Fibroblast of peridontal ligament (primary cell): ENCODE measurements at regions not wholly inside any gene's neighbourhood (a gene's known extent, or its start where the extent isn't known, plus 50 kb on each side); places are given as distances from the start of the nearest gene placed in this dataset.
"Not testable (repeated sequence)": the region's sequence is repeated elsewhere in the genome, so short reads cannot be mapped to it uniquely, and the experiment has no call there.

ENCODE experiments used
- DNase-seq: peaks from one replicate; pipeline ENCODE4 v3.0.0-alpha.2; 2010; ENCODE audit errors: extremely low read depth

DNA sequence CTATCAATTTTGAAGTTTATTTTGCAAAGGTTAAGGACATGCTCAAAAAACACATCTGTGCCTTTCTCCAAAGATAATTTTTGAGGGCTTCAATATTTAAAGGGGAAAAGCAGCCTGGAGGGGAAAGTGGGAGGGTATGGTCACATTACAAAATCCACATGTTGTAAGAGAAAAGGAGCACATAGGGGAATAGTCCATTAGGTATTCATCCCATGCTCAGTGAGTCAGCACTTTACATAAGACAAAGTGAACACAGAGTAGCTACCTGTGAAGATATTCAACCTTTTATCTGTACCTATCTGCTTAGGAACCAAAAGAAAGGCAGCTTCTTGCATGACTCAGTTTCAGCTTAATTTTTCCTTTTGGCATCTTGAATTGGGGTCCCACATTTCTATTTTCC lies 932.0 kb downstream of the SLITRK6 start:
- no peak for DNase-seq

GRCh38 chr13:84865783-84866221 lies 933.4 kb downstream of the SLITRK6 start:
- DNase-seq, result peak; percentile 26

DNA sequence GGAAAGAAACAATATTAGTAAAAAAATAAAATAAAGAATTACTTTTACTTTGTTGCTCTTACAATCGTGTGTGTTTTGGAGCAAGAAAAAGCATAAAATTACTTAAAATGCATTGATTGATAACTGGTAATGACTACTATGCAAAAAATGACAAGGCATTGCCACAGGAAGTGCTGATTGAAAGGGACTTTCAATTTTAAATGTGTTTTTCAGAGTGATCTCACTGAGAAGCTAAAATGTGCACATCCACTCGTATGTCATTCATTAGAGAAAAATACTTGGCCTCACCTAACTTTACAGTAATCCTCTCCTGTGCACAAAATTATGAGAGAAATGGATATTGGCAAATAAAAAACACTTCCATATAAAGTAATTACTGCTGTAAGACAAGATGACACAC lies 934.9 kb downstream of the SLITRK6 start:
- no peak for DNase-seq

DNA sequence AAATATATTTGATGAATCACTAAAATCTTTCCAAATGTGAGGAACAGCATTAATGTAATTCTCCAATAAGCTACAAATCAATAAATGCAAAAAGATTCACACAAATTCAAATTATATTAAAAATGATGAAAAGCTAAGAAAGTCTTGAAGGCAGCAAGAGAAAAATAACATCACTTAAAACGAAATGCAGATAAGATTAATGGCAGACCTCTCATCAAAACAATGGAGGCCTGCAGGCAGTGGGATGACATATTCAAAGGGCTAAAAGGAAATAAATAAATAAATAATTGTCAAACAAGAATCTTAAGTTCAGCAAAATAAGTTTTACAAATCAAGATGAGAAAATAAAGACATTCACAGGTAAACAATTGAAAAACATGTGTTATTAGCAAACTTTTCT lies 952.1 kb downstream of the SLITRK6 start:
- no peak for DNase-seq

GRCh38 chr13:84845907-84846619 lies 953.2 kb downstream of the SLITRK6 start:
- no peak for DNase-seq

DNA sequence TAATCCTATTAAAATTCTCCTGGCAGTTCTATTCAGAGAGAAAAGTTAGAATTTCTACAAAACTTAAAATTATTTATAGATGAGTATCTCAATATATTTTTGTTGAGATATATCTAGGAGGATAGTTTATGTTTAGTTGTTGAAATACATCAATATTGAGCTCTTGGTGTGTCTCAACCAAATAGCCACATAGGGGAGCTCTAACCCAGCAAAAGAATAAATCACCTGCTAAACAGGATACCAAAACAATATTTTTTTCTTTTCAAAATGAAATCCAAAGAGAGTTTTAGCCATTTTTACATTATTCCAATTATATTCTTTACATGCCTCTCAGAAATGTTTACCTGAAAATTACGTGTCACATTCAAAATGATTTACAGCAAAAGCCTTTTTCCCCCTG lies 954.7 kb downstream of the SLITRK6 start:
- peak; percentile 30 for DNase-seq

GRCh38 chr13:84843368-84843767 lies 955.9 kb downstream of the SLITRK6 start:
- no peak for DNase-seq

DNA sequence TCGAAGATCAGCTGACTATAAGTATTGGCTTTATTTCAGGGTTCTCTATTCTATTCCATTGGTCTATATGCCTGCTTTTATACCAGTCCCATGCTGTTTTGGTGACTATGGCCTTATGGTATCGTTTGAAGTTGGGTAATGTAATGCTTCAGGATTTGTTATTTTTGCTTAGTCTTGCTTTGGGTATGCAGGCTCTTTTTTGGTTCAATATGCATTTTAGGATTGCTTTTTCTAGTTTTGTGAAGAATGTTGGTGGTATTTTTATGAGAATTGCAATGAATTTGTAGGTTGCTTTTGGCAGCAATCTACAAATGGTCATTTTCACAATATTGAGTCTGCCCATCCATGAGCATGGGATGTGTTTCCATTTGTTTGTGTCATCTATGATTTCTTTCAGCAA lies 951.9 kb upstream of the SLITRK1 start:
- no peak for DNase-seq

DNA sequence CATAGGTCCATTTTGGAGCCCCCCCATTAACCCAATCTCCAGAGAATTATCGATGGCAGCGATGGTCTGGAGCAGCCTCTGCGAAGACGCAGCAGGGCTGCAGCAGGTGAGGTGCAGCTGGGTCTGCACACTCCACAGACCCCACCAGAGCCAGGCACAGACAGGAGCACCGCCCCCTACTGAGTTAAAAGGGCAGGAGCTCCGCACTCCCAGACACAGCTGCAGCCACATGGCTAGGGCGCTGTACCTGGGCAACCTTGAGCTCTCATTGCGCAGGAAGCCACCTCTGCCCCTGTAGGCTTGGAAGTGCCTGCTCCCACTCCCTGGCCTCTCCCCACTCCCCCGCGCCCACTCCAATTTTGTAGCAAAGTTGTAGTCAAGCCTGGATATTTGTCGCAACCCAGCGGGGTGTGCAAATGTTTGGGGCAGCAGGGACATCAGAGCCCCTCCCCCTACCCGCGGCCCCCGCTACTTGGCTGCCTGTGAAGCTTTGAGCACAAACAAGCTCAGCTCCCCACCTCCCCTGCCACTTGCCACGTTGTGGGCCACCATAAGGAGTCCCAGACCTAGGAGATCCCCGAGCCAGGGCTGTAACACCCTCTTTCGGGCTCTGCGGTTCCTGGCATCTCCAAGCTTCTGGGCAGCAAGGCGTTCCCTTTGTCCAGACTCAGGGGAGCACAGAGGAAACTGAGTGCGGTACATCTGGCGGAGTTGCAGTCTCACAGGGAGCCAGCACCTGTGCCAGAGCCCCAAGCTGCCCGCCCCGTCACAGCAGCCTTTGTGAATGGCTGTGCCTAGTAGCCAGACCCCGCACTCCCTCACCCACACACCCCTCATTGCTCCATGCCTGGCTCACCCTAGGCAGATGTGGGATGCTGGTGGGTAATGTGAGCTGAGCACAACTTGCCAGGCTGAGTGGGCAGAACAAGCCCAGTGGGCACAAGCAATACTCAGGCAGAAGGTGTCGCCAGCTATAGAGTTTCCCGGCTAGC lies 949.7 kb upstream of the SLITRK1 start:
- DNase-seq, result no peak

DNA sequence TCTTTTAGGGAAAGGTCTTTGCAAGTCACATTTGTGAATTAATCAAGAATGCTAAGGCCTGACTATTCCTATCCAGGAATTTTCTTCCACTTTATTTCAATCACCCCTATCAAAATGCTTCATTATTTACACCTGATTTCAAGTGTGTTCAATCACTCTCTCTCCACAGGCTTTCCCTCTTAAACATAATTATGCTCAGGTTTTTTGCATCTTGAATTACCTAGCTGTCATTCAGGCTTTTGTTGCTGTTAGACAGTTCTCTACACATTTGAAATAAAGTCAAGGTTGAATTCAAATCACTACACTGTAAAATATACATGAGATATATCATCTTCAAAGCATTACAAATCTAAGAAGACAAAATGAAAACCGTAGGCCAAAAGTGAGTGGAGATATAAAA lies 941.3 kb upstream of the SLITRK1 start:
- DNase-seq, result no peak

DNA sequence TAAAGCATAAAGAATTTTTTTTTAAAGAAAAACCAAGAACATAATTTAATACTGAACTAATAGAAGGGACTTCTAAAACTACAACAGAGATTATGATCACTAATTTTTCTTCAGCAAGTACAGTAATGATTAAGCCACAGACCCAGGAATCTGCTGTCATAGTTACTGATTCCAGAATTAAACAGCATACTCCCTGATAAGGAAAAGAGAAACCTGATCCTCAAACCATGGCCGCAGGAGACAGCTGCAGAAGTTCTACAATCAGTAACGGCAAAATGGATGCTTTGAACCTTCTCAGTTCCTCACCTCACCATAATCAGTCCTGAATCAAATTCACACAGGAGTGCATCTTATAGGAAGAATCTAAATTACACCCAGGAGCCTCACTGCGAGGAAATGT lies 939.0 kb upstream of the SLITRK1 start:
- DNase-seq, result no peak

DNA sequence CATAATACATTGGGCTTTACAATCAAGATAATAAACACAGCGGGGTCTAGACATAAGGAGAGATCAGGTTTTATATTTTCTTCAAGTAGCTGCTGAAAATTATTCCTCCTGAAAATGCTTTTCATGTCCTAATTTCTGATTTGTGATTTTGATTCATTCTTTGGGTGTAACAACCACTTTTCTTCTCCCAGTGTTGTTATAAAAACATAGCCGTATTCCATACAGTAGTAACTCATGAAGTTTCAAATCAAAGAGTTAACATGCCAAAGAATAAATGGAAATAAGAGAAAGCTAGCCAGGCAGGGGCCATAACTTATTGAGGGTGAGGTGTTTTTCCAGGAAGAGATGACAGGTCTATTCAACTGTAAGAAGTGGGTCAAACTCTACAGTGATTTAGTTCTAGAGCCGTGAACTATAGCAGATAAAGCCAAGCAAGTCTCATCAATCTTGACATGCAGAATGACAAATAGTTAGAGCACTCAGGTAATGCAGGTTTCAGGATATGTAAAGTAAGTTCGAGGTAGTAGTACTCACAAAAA lies 934.4 kb upstream of the SLITRK1 start:
- no peak for DNase-seq

DNA sequence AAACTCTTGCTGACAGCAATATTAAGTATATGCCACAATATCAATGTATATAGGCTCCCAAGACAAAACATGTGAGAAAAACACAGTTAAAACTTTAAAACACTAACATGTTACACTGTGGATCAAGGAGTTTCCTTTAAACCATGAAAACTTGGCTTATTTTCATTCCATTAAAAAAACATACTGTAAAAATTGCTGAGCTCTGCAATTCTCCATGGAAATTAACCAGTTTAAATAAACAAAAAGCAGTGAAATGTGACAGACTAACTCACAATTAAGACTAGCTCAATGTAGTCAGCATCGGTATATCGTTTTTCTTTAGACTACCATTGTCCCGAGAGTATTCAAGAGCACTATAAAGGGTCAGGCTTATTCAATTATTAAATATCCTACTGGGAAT lies 930.5 kb upstream of the SLITRK1 start:
- DNase-seq, result no peak

DNA sequence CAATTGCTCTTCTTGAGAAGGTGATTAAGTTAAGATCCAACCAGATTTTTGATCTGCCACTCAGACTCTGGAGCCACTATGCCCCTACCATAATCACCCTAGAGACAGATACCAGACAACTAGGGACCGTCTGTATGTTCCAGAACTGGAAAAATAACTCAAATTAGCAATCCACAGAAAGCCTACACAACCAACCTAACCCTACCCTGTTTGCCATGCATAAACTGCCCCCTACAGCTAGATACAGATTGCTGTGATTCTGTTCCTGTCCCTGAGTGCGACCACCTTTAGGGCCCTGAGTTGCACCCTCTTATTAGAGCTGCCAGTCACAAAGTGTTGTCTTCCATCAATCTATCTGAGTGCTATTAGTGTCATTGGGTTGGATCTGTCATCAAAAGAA lies 929.8 kb upstream of the SLITRK1 start:
- no peak for DNase-seq

GRCh38 chr13:84810781-84811180 lies 928.5 kb upstream of the SLITRK1 start:
- peak; percentile 8 for DNase-seq

DNA sequence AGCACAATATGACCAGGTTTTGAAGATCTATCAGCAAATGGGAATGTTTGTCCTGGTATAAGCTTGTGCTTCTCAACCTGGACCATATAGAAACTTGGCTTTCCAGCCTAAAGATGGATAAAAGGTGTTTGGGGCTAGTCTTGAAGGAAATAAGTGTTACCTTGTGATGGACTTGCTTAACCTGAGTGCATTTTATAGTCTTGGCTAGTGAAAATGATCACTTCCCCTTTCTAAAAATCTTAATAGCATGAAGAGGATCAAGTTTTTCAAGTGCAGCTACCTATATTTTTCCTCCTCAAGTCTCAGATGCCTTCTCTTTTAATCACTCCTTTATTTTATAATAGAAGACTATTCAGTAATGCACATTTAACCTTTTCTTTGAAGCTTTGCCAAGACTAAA lies 919.8 kb upstream of the SLITRK1 start:
- no peak for DNase-seq

- DNase-seq, result no peak
Measured at GRCh38 chr13:84784443-84785153, 902.3 kb upstream of the SLITRK1 start.

GRCh38 chr13:84777316-84777715 lies 895.0 kb upstream of the SLITRK1 start:
- DNase-seq, result no peak

GRCh38 chr13:84776593-84776992 lies 894.3 kb upstream of the SLITRK1 start:
- DNase-seq, result no peak

DNA sequence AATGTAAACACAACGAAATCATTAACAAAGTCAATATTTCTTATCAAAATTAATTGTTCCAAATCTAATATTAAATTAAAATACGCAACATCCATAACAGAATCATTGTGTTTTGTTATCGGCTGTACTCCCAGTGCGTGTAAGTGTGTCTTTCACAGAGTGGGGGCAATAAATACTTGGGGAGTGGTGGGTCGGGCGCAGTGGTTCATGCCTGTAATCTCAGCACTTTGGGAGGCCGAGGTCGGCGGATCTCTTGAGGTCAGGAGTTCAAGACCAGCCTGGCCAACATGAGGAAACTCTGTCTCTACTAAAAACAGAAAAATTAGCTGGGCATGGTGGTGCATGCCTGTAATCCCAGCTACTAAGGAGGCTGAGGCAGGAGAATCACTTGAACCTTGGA lies 893.6 kb upstream of the SLITRK1 start:
- DNase-seq, result not testable (repeated sequence)

- no peak for DNase-seq
Measured at GRCh38 chr13:84774111-84774510, 891.8 kb upstream of the SLITRK1 start.

DNA sequence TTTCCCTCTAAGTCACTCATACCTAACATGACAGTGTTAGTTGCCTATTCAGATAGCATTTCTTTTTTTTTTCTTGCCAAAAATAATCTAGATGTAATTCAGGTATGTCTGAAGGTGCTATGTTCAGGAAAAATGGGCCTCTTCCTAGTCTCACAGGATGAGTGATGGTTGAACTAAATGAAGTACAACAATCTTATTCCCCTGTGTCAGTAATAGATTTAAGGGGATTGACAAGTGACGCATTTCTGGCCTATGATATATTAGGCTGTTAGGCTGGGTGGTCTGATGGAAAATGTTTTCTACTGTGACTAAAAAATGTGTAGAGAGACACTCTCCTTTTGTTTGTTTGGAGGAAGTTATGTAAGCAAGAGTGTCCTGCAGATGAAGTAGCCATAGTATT lies 878.7 kb upstream of the SLITRK1 start:
- DNase-seq, result no peak
